Progenitor cell of endocrine pancreas (in vitro differentiated cells): ENCODE measurements at regions not wholly inside any gene's neighbourhood (a gene's known extent, or its start where the extent isn't known, plus 50 kb on each side); places are given as distances from the start of the nearest gene placed in this dataset.

ENCODE experiments used
- DNase-seq: peaks from one replicate; pipeline ENCODE4 v3.0.0; 2021; ENCODE audit warnings: low spot score; ENCODE audit not compliant: unreplicated experiment
- H3K27ac Mint-ChIP-seq: 2 replicates; pipeline ENCODE4 v1.8.0; 2021; ENCODE audit warnings: mild to moderate bottlenecking, moderate library complexity, mixed read lengths
- H3K27me3 Mint-ChIP-seq: 2 replicates; pipeline ENCODE4 v1.8.0; 2021; ENCODE audit warnings: mixed read lengths
- H3K36me3 Mint-ChIP-seq: 2 replicates; pipeline ENCODE4 v1.8.0; 2022; ENCODE audit warnings: mixed read lengths; ENCODE audit not compliant: insufficient read depth
- H3K4me1 Mint-ChIP-seq: 2 replicates; pipeline ENCODE4 v1.8.0; 2021; ENCODE audit warnings: low read depth, mixed read lengths
- H3K4me3 Mint-ChIP-seq: 2 replicates; pipeline ENCODE4 v1.8.0; 2021; ENCODE audit warnings: low read depth, mild to moderate bottlenecking, moderate library complexity, mixed read lengths
- H3K9me3 Mint-ChIP-seq: 2 replicates; pipeline ENCODE4 v1.8.0; 2021; ENCODE audit warnings: low read depth, mixed read lengths
- CTCF ChIP-seq: fragments of 200-600 bp; sonication (generic); IDR thresholded peaks from one replicate; pipeline ENCODE4 v1.5.0; 2021; ENCODE audit warnings: antibody characterized with exemption, mild to moderate bottlenecking; ENCODE audit not compliant: unreplicated experiment

GRCh38 chr12:76138656-76139055 lies 54.2 kb upstream of the NAP1L1 start:
- no peak for TF ChIP-seq CTCF
- Mint-ChIP-seq H3K9me3 (peaks cover 18% of the 10 kb centered on the region), H3K4me3 (no peak overlapping the region), H3K27me3 (no peaks in the 10 kb centered on the region), H3K4me1 (no peaks in the 10 kb centered on the region), H3K36me3 (no peaks in the 10 kb centered on the region), H3K27ac (no peak overlapping the region)
- DNase-seq = no peak

GRCh38 chr12:76137606-76138005 lies 53.1 kb upstream of the NAP1L1 start:
- no peaks in the 10 kb centered on the region for H3K36me3 Mint-ChIP-seq
- no peak overlapping the region for H3K4me3 Mint-ChIP-seq
- no peaks in the 10 kb centered on the region for H3K4me1 Mint-ChIP-seq
- no peaks in the 10 kb centered on the region for H3K27me3 Mint-ChIP-seq
- peaks cover 18% of the 10 kb centered on the region for H3K9me3 Mint-ChIP-seq
- DNase-seq = no peak
- no peak for TF ChIP-seq CTCF
- H3K27ac Mint-ChIP-seq = no peak overlapping the region

GRCh38 chr12:76135456-76135855 lies 51.0 kb upstream of the NAP1L1 start:
- no peak for DNase-seq
- Mint-ChIP-seq H3K36me3 (no peaks in the 10 kb centered on the region), H3K27ac (no peak overlapping the region), H3K27me3 (no peaks in the 10 kb centered on the region), H3K9me3 (peaks cover 18% of the 10 kb centered on the region), H3K4me1 (no peaks in the 10 kb centered on the region), H3K4me3 (no peak overlapping the region)
- TF ChIP-seq CTCF = no peak
